Astrocyte of the cerebellum (primary cell): ENCODE measurements at regions not wholly inside any gene's neighbourhood (a gene's known extent, or its start where the extent isn't known, plus 50 kb on each side); places are given as distances from the start of the nearest gene placed in this dataset.

Source experiments
- DNase-seq: peaks from one replicate; pipeline ENCODE4 v3.0.0-alpha.2; 2011; ENCODE audit warnings: low read depth
- H3K4me3 ChIP-seq: 2 replicates; pipeline ENCODE4 v1.5.1; 2011; ENCODE audit warnings: mild to moderate bottlenecking, low read depth, low read length, moderate library complexity
- in situ Hi-C: cut with HindIII; loops from 2 replicates; pipeline ENCODE4 v1.10.0; 2017; ENCODE audit warnings: low sequenced_read_pairs
- TF ChIP-seq, protein P1 (sequence below): IDR thresholded peaks from 2 replicates; pipeline ENCODE4 v1.5.1; 2012; ENCODE audit warnings: low read length, low read depth, moderate library complexity, mild to moderate bottlenecking; ENCODE audit errors: missing control alignments

GRCh38 chr13:105353654-105354053, 1181.8 kb downstream of the EFNB2 start:
- no peak for DNase-seq
- in situ Hi-C loops = no loop called here
- TF ChIP-seq, protein P1, sequence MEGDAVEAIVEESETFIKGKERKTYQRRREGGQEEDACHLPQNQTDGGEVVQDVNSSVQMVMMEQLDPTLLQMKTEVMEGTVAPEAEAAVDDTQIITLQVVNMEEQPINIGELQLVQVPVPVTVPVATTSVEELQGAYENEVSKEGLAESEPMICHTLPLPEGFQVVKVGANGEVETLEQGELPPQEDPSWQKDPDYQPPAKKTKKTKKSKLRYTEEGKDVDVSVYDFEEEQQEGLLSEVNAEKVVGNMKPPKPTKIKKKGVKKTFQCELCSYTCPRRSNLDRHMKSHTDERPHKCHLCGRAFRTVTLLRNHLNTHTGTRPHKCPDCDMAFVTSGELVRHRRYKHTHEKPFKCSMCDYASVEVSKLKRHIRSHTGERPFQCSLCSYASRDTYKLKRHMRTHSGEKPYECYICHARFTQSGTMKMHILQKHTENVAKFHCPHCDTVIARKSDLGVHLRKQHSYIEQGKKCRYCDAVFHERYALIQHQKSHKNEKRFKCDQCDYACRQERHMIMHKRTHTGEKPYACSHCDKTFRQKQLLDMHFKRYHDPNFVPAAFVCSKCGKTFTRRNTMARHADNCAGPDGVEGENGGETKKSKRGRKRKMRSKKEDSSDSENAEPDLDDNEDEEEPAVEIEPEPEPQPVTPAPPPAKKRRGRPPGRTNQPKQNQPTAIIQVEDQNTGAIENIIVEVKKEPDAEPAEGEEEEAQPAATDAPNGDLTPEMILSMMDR = no peak
- H3K4me3 ChIP-seq = no peak overlapping the region

GRCh38 chr13:105349082-105349723, 1186.3 kb downstream of the EFNB2 start:
- TF ChIP-seq, protein P1 = no peak
- no peak overlapping the region for H3K4me3 ChIP-seq
- in situ Hi-C loops = no loop called here
- DNase-seq = no peak

DNA sequence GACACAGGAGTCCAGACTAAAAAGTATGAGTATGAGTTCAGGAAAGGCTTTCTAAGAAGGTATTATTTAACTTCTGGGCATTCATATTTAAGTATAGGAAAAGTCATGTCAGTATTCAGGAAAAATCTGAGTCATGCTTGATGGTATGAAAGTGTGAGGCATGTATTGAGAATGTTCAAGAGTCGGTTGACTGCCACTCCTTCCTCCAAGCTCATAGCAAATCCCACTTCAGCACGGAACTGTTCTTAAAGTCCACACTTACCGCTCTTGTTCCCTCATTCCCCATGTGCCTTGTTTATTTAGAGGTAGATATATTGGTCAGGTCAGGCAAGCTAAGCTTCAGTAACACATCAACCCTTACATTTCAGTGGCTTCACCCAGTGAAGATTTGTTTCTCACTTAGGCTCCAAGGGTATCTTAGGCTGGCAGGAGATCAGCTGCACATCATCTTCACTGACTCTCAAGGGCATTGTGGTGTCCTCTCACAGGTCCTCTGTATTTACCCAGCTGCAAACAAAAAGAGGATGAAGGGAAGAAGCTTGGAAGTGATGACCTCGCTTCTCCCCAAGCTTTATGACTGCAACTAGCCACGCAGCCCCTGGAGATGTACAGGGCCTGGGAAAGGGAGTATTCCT, 1189.2 kb downstream of the EFNB2 start:
- TF ChIP-seq, protein P1 = no peak
- DNase-seq = peak; percentile 54
- no peak overlapping the region for H3K4me3 ChIP-seq
- in situ Hi-C loops = no loop called here

DNA sequence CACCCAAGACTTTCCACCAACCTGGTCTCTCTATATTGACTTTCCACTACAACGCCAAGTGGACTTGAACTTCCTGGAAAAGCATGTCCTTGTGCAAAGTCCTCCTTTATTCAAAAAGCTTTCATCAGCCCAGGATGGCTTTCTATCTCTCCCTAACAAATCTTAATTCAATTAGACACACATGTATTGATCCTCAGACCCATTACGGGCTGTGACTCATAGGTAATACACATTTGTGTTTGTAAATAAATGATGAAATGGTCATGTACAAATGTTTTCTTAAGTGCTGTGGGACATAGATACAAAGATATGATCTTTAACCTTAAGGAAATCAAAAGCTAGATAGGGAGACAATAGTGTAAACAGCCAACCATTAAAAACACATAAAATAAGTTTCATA, 1189.7 kb downstream of the EFNB2 start:
- H3K4me3 ChIP-seq = no peak overlapping the region
- TF ChIP-seq, protein P1 = no peak
- in situ Hi-C loops = no loop called here
- DNase-seq = no peak

- TF ChIP-seq, protein P1 = no peak
These were observed 1190.3 kb downstream of the EFNB2 start for GRCh38 chr13:105345131-105345530.

DNA sequence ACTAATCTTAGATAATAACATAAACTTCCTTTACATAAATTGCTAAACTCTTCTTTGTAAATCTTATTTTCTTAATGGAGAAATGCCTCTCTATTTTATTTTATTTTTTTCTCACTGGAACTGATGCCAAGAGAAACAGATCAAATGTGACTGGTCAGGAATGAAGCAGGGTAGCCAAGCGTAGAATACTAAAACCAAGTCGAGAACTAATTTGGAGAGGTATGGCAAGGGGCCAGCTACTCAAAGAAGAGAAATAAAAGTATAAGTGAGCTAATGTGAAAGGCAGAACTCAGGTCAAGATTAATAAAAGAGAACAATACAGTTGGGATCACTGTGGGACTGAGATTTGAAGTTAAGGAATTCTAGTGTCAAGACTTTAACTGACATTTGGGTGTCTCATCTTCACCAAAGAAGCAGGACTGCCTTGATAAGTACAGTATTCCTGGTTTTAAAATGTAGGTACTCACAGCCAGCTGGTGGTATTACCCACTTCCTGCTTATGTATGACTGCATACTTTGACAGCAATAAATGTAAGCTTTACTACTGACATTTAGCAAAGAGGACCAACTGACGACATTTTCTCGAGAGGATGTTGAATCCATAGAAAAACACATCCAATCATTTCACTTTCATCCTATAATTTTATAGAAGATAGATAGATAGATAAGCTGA, 1192.2 kb downstream of the EFNB2 start:
- no peak overlapping the region for H3K4me3 ChIP-seq
- DNase-seq = peak; percentile 62
- in situ Hi-C loops = no loop called here
- TF ChIP-seq, protein P1 = no peak

More at GRCh38 chr13:105345131-105345530, 1190.3 kb downstream of the EFNB2 start:
- H3K4me3 ChIP-seq = no peak overlapping the region
- no peak for DNase-seq
- in situ Hi-C loops = no loop called here
